ENCODE measurements at regions not wholly inside any gene's neighbourhood (a gene's known extent, or its start where the extent isn't known, plus 50 kb on each side); places are given as distances from the start of the nearest gene placed in this dataset.

GRCh38 chr3:176428552-176428951 lies 768.7 kb downstream of the TBL1XR1 start:
- DNase-seq (ENCODE audit: low read depth in 2 of 2), result no peak
- no peak for TF ChIP-seq CTCF (IDR thresholded peaks at IDR 0.05; ENCODE audit: low read depth, low read length)
- H3K4me3 ChIP-seq (replicated peaks in 1 of 2; ENCODE audit: low read depth in 2 of 2, low read length in 2 of 2), result no peak overlapping the region

DNA sequence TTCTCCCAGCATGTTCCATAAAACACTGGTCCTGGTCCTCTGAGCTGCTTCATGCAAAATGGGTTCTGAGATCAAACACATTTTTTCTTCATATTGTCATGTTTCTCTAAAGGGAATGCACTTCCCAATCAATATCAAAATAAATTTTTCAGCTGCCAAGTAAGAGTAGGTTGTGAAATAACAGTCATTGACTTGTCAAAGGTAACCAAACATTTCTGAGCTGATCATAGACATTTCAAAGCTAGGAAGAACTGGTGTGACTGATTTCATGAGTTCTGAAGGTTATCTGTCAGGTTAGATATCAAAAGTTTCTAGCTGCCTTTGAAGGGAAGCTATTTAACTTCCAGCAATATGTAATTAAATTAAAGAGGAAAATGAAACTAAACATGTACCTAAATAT lies 770.9 kb downstream of the TBL1XR1 start:
- H3K4me3 ChIP-seq (replicated peaks in 1 of 2; ENCODE audit: low read depth in 2 of 2, low read length in 2 of 2), result no peak overlapping the region
- DNase-seq (ENCODE audit: low read depth in 2 of 2), result no peak
- TF ChIP-seq CTCF (IDR thresholded peaks at IDR 0.05; ENCODE audit: low read depth, low read length), result no peak

DNA sequence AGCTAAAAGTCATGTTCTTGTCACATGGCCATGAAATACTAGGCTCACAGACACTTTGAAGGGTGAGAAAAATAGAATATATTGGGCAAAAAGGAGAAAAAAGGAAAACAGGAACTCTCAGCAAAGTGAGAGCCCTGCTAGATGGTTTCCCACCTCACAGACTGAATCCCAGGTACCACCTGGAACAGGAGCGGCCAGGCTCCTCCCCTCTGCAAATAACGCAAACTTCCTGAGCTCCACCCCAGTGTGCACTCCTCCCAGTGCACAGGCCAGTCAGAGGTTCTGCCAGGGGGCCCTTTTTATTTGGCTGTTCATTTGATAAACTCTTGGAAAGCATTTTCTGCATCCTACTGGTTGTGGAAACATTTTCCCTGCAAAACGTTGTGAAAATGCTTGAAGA lies 780.4 kb downstream of the TBL1XR1 start:
- H3K4me3 ChIP-seq (replicated peaks in 1 of 2; ENCODE audit: low read depth in 2 of 2, low read length in 2 of 2), result no peak overlapping the region
- no peak for TF ChIP-seq CTCF (IDR thresholded peaks at IDR 0.05; ENCODE audit: low read depth, low read length)
- DNase-seq (ENCODE audit: low read depth in 2 of 2), result no peak

DNA sequence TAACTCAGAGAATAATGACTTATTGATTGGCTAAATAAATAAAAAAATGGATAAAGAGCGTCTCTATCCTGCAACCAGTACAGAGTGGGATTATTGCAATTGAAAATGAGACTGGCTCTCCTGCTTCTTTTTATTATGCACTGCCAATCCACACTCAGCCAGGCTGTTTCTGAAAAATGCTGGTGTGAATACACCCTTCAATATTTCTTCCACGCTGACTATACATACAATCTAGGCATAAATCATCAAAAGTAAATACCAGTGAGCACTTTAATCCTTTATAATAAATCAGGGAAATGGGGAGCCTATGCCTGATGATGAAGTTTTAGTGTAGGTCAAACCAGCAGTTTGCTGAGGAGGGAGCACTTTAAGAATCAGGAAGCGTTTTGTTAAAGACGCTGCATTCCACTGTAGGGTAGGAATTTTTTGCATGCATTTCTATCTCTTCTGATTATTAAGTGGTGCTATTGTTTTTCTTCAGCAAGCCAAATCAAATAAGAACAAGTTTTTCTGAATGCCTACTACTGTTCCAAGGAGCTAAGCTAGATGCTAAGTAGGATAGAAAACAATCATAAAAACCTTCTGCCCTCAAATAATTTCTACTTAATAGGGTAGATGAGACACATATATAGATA lies 781.5 kb downstream of the TBL1XR1 start:
- TF ChIP-seq CTCF (IDR thresholded peaks at IDR 0.05; ENCODE audit: low read depth, low read length), result no peak
- no peak overlapping the region for H3K4me3 ChIP-seq (replicated peaks in 1 of 2; ENCODE audit: low read depth in 2 of 2, low read length in 2 of 2)
- no peak for DNase-seq (ENCODE audit: low read depth in 2 of 2)

DNA sequence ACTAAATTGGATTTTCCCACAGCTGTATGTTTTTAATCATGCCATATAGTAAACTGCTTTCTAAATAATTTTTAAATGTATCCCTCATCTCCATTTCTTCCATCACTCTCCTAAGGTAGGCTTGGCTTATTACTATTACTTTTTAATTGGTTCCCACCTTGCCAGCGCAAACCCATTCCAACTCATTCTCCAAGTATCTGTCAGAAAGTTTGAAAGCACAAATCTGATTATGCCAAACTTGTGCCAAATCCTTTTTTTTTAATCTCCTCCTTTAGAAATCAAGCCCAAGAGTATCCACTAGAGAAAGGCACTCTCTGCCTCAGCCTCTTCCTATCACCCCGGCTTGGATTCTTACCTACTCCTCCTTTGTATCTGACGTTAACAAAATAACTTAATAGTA lies 784.5 kb downstream of the TBL1XR1 start:
- DNase-seq (ENCODE audit: low read depth in 2 of 2), result no peak
- TF ChIP-seq CTCF (IDR thresholded peaks at IDR 0.05; ENCODE audit: low read depth, low read length), result no peak
- H3K4me3 ChIP-seq (replicated peaks in 1 of 2; ENCODE audit: low read depth in 2 of 2, low read length in 2 of 2), result no peak overlapping the region

- no peak overlapping the region for H3K4me3 ChIP-seq (replicated peaks in 1 of 2; ENCODE audit: low read depth in 2 of 2, low read length in 2 of 2)
- TF ChIP-seq CTCF (IDR thresholded peaks at IDR 0.05; ENCODE audit: low read depth, low read length), result no peak
- DNase-seq (ENCODE audit: low read depth in 2 of 2), result no peak
Measured at GRCh38 chr3:176403531-176403930, 793.8 kb downstream of the TBL1XR1 start.

DNA sequence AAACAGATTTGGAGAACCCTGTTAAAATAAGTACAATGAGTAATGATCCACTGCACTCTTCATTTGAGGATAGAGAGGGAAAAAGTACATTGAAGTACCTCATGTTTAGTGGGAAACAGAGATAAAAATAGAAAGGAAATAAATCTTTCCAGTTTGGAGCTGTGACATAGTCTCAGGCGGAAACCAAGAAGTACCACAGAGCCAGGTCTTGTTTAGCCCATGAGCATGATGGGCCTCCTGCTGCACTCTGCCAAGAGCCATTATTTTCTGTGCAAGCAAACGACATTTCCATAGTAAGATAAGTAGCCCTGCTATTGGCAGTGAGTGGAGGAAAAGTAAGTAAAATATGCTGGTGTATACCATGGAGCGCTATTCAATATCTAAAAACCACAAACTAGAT lies 796.1 kb downstream of the TBL1XR1 start:
- no peak for DNase-seq (ENCODE audit: low read depth in 2 of 2)
- TF ChIP-seq CTCF (IDR thresholded peaks at IDR 0.05; ENCODE audit: low read depth, low read length), result no peak
- H3K4me3 ChIP-seq (replicated peaks in 1 of 2; ENCODE audit: low read depth in 2 of 2, low read length in 2 of 2), result no peak overlapping the region

Measured in cardiac fibroblast (primary cell).